Ectodermal cell (in vitro differentiated cells): ENCODE measurements at regions not wholly inside any gene's neighbourhood (a gene's known extent, or its start where the extent isn't known, plus 50 kb on each side); places are given as distances from the start of the nearest gene placed in this dataset.

ENCODE experiments used
- H3K27ac ChIP-seq: 2 replicates; pipeline ENCODE4 v1.7.0; 2013; ENCODE audit warnings: mild to moderate bottlenecking, low read depth, low read length; ENCODE audit not compliant: insufficient read depth, poor library complexity, severe bottlenecking
- H3K27me3 ChIP-seq: 2 replicates; pipeline ENCODE4 v1.7.0; 2013; ENCODE audit warnings: mild to moderate bottlenecking, low read length; ENCODE audit not compliant: insufficient read depth, control insufficient read depth, poor library complexity, severe bottlenecking
- H3K36me3 ChIP-seq: one replicate; pipeline ENCODE4 v1.7.0; 2013; ENCODE audit warnings: low read length; ENCODE audit not compliant: control insufficient read depth, insufficient read depth
- H3K4me1 ChIP-seq: one replicate; pipeline ENCODE4 v1.7.0; 2013; ENCODE audit warnings: low read length; ENCODE audit not compliant: control insufficient read depth, insufficient read depth
- H3K4me3 ChIP-seq: 2 replicates; pipeline ENCODE4 v1.7.0; 2013; ENCODE audit warnings: low read depth, low read length, control low read depth; ENCODE audit not compliant: insufficient read depth
- H3K9me3 ChIP-seq: 2 replicates; pipeline ENCODE4 v1.7.0; 2013; ENCODE audit warnings: mild to moderate bottlenecking, low read length, moderate library complexity; ENCODE audit not compliant: control insufficient read depth
- whole genome bisulfite sequencing, 2 experiments: methylation state at CpG; one replicate each; pipeline ENCODE4 v1.1.7; 2013; ENCODE audit warnings: missing lambda C conversion rate in 2 of 2; 5-methylcytosine and 5-hydroxymethylcytosine counted together

DNA sequence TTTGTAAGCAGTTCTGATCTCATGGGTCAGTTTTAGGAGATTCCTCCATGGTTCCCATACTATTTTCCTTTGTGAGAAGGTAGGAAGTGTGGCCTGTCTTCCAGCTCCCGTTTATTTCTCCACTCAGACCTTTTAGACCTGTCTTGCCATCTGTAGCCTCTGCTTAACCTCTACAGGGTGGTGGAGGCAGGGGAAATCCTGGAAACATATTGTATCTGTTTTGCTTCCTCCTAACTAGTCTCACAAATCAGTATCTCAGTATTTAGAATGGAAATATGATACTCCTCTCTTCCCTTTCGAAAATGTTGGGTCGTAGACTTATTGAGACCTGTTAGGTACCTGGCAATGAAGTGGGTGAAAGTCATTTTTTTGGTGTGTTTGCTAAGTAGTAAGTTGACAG lies 399.4 kb upstream of the RGS6 start:
- H3K27me3 ChIP-seq: no peaks in the 10 kb centered on the region
- 80 to 100% methylated on average over 1 to 3 of the region's 3 CpGs for WGBS, 2 experiments
- H3K4me3 ChIP-seq: no peak overlapping the region
- H3K4me1 ChIP-seq: peaks cover 4% of the 10 kb centered on the region
- H3K9me3 ChIP-seq: no peaks in the 10 kb centered on the region
- H3K36me3 ChIP-seq: no peaks in the 10 kb centered on the region
- no peak overlapping the region for H3K27ac ChIP-seq

DNA sequence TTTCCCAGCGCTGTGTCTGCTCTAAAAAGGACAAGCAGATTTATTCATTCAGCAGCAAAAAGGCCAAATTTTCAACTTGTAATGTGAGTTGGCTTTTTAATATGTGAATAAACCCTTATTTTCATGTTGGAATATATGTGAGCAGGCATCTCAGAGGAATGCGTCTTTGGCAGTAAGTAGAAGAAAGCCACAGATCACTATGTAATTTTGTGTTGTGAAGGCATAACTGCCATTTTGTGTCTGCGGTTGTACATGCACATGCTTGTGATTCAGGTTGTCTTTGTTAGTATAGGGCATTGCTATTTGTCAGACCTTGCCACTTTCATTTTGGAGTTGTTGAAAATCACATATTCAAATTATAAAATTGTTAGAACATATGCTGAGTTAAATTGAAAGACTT lies 398.8 kb upstream of the RGS6 start:
- H3K27me3 ChIP-seq: no peaks in the 10 kb centered on the region
- no peaks in the 10 kb centered on the region for H3K36me3 ChIP-seq
- H3K27ac ChIP-seq: no peak overlapping the region
- H3K9me3 ChIP-seq: no peaks in the 10 kb centered on the region
- 96 to 97% methylated on average over 3 of the region's 3 CpGs for WGBS, 2 experiments
- peaks cover 4% of the 10 kb centered on the region for H3K4me1 ChIP-seq
- no peak overlapping the region for H3K4me3 ChIP-seq

DNA sequence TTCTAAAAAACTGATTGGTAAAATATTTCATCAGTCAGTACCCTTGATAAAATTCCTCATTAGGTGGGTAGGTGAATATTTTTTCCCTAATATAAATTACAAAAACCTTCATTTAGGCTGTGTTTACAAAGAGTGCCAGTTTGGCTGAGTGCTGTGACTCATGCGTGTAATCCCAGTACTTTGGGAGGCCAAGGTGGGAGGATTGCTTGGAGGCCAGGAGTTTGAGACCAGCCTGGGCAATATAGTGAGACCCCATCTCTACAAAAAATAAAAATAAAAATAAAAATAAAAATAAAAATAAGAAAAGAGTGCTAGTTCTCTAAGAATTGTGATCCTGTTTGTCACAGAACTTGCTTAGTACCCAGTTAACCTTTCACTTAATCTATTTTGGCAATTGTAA lies 398.4 kb upstream of the RGS6 start:
- 93 to 94% methylated on average over 1 of the region's 1 CpG for WGBS, 2 experiments
- H3K9me3 ChIP-seq: no peaks in the 10 kb centered on the region
- H3K27me3 ChIP-seq: no peaks in the 10 kb centered on the region
- peaks cover 4% of the 10 kb centered on the region for H3K4me1 ChIP-seq
- H3K4me3 ChIP-seq: no peak overlapping the region
- H3K27ac ChIP-seq: no peak overlapping the region
- no peaks in the 10 kb centered on the region for H3K36me3 ChIP-seq

DNA sequence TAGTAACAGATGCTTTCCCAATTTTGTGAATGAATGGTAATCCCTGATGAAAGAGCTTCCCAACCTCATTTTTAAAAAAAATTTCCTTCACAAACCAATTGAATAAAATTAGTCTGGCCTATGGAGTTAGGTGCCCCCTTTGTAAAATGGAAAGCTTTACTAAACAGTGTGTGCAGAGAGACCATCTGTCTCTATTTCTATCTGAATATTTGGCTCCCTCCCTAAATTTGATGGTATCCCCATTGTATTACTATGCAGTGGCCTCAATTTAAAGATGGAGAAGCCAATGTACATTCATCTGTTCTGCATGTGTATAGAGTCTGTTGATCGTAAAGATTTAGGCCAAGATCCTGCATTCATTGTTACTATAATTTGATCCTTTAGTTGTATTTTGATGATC lies 397.7 kb upstream of the RGS6 start:
- peaks cover 4% of the 10 kb centered on the region for H3K4me1 ChIP-seq
- H3K27me3 ChIP-seq: no peaks in the 10 kb centered on the region
- no peak overlapping the region for H3K4me3 ChIP-seq
- WGBS, 2 experiments: 83 to 100% methylated on average over 1 of the region's 1 CpG
- H3K27ac ChIP-seq: no peak overlapping the region
- H3K9me3 ChIP-seq: no peaks in the 10 kb centered on the region
- H3K36me3 ChIP-seq: no peaks in the 10 kb centered on the region

DNA sequence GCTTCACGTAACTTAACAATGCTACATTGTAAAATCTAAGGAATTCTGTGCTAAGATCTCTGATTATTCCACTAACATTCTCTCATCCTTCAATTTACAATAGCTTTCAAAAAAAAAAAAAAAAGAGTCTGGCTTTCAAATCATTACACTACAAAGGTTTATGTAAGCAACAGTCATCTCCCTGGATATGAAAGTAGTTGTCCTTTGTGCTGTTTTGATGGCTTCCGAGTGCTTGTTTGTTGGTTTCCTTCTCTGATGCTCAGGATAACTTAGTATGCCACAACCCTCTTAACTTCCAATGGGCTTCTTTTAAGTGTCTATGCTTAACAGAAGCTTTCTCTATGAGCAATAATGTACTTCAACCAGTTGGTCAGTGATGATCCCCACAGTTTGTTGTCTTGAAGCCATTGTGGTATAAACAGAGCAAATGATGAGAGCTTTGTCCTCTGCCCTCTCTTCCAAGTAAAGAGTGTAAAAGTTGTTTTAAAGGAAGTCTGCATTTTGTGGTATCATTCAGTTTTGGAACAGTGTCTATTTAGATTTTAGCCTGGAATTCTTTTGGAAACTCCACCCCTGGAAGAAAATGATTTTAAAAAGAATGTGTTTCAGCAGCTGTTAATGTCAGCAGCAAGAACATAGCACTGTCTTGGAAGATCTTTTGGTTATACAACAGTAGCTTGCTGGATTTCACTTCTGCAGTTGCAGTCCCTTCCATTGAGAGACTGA lies 396.1 kb upstream of the RGS6 start:
- H3K4me3 ChIP-seq: no peak overlapping the region
- no peaks in the 10 kb centered on the region for H3K27me3 ChIP-seq
- no peaks in the 10 kb centered on the region for H3K36me3 ChIP-seq
- no peak overlapping the region for H3K27ac ChIP-seq
- H3K9me3 ChIP-seq: no peaks in the 10 kb centered on the region
- WGBS, 2 experiments: 96 to 97% methylated on average over 2 of the region's 2 CpGs
- peaks cover 4% of the 10 kb centered on the region for H3K4me1 ChIP-seq

- 91% methylated on average over 8 to 9 of the region's 9 CpGs for WGBS, 2 experiments
These were observed 395.1 kb upstream of the RGS6 start for GRCh38 chr14:71536927-71537772.

DNA sequence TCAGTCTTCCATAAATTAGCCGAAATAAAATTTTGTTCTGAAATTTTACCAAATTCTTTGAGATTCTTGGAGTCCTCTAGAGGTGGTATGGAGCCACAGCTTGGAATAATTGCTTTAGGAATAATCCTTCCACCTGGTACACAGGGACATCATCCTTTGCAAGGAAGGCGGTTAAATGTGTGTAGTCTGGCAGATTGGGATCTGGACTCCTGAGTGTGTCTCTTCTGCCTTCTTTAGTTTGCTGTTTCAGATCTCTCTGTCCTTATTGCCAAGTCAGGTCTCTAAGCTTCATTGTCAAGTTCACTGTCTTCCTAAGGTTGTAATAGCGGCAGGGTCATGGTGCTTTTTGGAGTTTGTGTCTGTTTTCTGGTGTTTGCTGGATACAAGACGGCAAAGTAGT lies 393.9 kb upstream of the RGS6 start:
- Histone ChIP-seq H3K27ac (no peak overlapping the region), H3K4me1 (no peaks in the 10 kb centered on the region), H3K9me3 (no peaks in the 10 kb centered on the region), H3K4me3 (no peak overlapping the region), H3K36me3 (no peaks in the 10 kb centered on the region), H3K27me3 (no peaks in the 10 kb centered on the region)
- 82 to 84% methylated on average over 4 of the region's 4 CpGs for WGBS, 2 experiments

More at GRCh38 chr14:71536927-71537772, 395.1 kb upstream of the RGS6 start:
- Histone ChIP-seq H3K4me3 (no peak overlapping the region), H3K9me3 (no peaks in the 10 kb centered on the region), H3K27ac (no peak overlapping the region), H3K36me3 (no peaks in the 10 kb centered on the region), H3K27me3 (no peaks in the 10 kb centered on the region), H3K4me1 (peaks cover 3% of the 10 kb centered on the region)

- no peak overlapping the region for H3K27ac ChIP-seq
- no peaks in the 10 kb centered on the region for H3K4me1 ChIP-seq
- 91 to 93% methylated on average over 3 to 4 of the region's 4 CpGs for WGBS, 2 experiments
- H3K9me3 ChIP-seq: no peaks in the 10 kb centered on the region
- no peaks in the 10 kb centered on the region for H3K27me3 ChIP-seq
- no peaks in the 10 kb centered on the region for H3K36me3 ChIP-seq
- H3K4me3 ChIP-seq: no peak overlapping the region
These were observed 393.1 kb upstream of the RGS6 start for GRCh38 chr14:71538938-71539649.

DNA sequence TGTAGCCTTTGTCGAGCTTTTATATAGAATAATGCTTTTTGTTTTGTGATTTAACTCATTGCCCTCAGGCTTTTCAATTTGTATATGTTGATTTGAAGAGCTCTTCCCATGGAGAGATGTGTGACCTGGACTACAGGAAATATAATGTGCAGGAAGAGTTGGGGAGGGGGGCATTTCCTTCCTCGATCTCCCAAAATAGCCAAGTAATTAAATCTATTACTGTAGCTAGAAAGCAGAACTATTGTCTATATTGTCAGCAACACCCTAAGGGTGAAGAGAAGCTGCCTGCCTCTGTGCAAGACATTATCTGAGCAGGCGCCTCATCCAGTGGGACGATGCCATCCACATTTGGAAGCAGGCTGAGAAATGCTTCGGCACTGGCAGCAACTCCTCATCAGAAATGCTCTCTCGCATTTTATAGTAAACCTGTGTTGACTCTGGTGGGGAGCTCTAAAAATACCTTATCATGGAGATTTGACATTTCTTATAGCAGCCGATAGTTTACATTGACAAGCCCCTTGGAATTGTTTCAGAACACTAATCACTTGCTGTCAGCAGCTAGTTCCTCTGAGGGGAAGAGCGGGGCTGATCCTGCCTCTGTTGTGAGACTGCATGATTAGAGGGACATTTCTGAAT lies 392.5 kb upstream of the RGS6 start:
- Histone ChIP-seq H3K27ac (no peak overlapping the region), H3K4me1 (no peaks in the 10 kb centered on the region), H3K9me3 (no peaks in the 10 kb centered on the region), H3K4me3 (no peak overlapping the region), H3K27me3 (no peaks in the 10 kb centered on the region), H3K36me3 (no peaks in the 10 kb centered on the region)
- 92 to 93% methylated on average over 7 to 8 of the region's 8 CpGs for WGBS, 2 experiments

GRCh38 chr14:71541271-71541670 lies 391.0 kb upstream of the RGS6 start:
- Histone ChIP-seq H3K9me3 (no peaks in the 10 kb centered on the region), H3K27ac (no peak overlapping the region), H3K27me3 (no peaks in the 10 kb centered on the region), H3K4me3 (no peak overlapping the region), H3K36me3 (no peaks in the 10 kb centered on the region), H3K4me1 (no peaks in the 10 kb centered on the region)
- 95 to 98% methylated on average over 3 of the region's 3 CpGs for WGBS, 2 experiments
